G401.6 (cell line): ENCODE measurements at regions not wholly inside any gene's neighbourhood (a gene's known extent, or its start where the extent isn't known, plus 50 kb on each side); places are given as distances from the start of the nearest gene placed in this dataset.

Experiments
- FAIRE-seq: peaks from 2 replicates; lab custom pipeline; 2012; peaks lifted over from hg19 to GRCh38; lab: Jason Lieb, UNC

- FAIRE-seq: no peak
Measured at GRCh38 chr2:220503431-220503830, 876.0 kb downstream of the SLC4A3 start.

GRCh38 chr2:220504938-220505503, 877.6 kb downstream of the SLC4A3 start:
- no peak for FAIRE-seq

- FAIRE-seq: no peak
Measured at GRCh38 chr2:220506466-220506865, 879.0 kb downstream of the SLC4A3 start.

- no peak for FAIRE-seq
Measured at GRCh38 chr2:220509096-220509757, 881.8 kb downstream of the SLC4A3 start.

- no peak for FAIRE-seq
Measured at GRCh38 chr2:220509966-220510365, 882.5 kb downstream of the SLC4A3 start.

- FAIRE-seq: no peak
Measured at GRCh38 chr2:220510668-220511067, 883.2 kb downstream of the SLC4A3 start.

- FAIRE-seq: no peak
Measured at GRCh38 chr2:220512419-220512818, 885.0 kb downstream of the SLC4A3 start.

GRCh38 chr2:220513573-220514288, 886.3 kb downstream of the SLC4A3 start:
- FAIRE-seq: no peak

GRCh38 chr2:220521551-220521950, 894.1 kb downstream of the SLC4A3 start:
- no peak for FAIRE-seq

GRCh38 chr2:220528180-220528675, 900.8 kb downstream of the SLC4A3 start:
- no peak for FAIRE-seq

GRCh38 chr2:220531216-220531615, 903.8 kb downstream of the SLC4A3 start:
- FAIRE-seq: no peak

- FAIRE-seq: no peak
Measured at GRCh38 chr2:220533485-220533884, 906.1 kb downstream of the SLC4A3 start.

- FAIRE-seq: no peak
Measured at GRCh38 chr2:220539481-220539880, 912.1 kb downstream of the SLC4A3 start.

GRCh38 chr2:220544049-220544448, 916.6 kb downstream of the SLC4A3 start:
- no peak for FAIRE-seq

GRCh38 chr2:220550995-220551700, 923.7 kb downstream of the SLC4A3 start:
- FAIRE-seq: no peak

GRCh38 chr2:220552790-220553535, 925.5 kb downstream of the SLC4A3 start:
- FAIRE-seq: no peak

GRCh38 chr2:220555961-220556630, 928.7 kb downstream of the SLC4A3 start:
- no peak for FAIRE-seq

- FAIRE-seq: no peak
Measured at GRCh38 chr2:220556658-220557057, 929.2 kb downstream of the SLC4A3 start.

GRCh38 chr2:220560192-220560591, 932.8 kb downstream of the SLC4A3 start:
- no peak for FAIRE-seq

- FAIRE-seq: no peak
Measured at GRCh38 chr2:220562375-220563140, 935.1 kb downstream of the SLC4A3 start.

GRCh38 chr2:220568296-220568695, 940.9 kb downstream of the SLC4A3 start:
- no peak for FAIRE-seq
